Right hindlimb (tissue), 1 donor: ENCODE measurements at regions not wholly inside any gene's neighbourhood (a gene's known extent, or its start where the extent isn't known, plus 50 kb on each side); places are given as distances from the start of the nearest gene placed in this dataset.

Source experiments
- DNase-seq: peaks from one replicate; pipeline ENCODE4 v3.0.0-alpha.2; 2018

GRCh38 chr15:69852482-69852881 is 245.2 kb downstream of the TLE3 start:
- DNase-seq: no peak

- DNase-seq: no peak
Measured at GRCh38 chr15:69852916-69853315, 244.8 kb downstream of the TLE3 start.

DNA sequence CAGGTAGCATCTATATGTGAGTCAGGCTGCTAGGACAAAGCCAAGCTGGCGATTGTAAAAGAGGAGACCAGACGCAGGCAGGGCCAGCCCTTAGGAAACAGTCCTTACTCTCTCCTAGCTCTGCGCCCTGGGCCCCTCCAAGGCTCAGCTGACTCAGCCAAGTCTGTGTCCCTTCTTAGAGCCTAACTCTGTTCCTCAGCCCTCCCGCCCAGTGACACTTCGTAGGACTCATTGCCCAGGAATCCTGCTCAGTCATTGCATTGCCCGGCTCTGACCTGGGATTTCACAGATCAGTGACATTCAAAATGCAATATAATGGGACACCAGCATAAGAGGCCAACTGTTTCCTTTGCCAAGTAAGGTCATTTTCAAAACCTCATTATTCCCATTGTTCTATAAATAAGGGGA is 244.2 kb downstream of the TLE3 start:
- peak; percentile 41 for DNase-seq

DNA sequence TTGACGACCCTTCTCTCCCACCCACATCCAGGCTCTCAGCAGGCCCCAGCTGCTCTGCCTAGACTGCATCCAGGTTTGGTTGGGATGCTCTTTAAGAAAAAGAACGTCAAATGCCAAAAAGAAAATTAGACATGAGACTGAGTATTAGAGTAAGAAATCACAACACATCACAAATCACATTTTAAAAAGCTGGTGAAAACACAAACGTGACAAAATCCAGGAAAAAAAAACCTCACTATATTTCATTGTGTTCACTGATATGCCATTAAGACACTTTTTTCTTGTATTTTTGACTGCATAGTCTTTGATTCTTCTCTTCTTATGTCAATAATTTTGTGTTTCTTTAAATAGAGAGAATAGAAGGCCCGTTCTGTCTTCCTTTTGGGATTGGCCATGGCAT is 243.7 kb downstream of the TLE3 start:
- DNase-seq: no peak

DNA sequence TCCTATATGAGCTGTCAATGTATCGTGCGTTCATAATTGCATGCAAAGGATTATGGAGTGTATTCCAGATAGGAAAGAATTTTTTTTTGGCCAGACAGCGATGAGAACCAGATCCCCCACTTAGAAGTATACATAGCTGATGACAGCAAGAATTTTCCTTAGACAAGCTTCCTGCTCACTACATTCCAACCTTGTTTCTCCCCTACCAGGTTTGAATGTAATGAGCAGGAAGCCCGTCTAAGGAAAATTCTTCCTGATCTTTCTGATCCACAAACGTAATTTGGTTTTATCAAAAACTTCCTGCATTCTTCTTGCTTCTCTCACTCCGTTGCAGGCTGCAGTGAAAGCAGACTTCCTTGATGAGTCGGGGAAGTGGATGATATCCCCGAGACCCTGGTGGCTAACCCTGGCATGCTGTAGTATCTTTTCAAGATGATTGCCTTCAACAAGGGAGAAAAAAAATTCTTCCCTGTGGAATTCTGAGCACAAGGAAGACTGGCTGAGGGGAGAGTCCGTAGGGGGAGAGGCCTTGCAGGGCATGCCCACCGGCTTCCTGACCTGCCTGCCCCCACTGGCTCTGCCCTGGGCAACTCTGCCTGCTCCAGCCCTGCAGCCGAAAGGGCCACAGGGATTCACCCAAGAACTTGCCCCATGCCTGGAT is 243.1 kb downstream of the TLE3 start:
- DNase-seq: no peak

DNA sequence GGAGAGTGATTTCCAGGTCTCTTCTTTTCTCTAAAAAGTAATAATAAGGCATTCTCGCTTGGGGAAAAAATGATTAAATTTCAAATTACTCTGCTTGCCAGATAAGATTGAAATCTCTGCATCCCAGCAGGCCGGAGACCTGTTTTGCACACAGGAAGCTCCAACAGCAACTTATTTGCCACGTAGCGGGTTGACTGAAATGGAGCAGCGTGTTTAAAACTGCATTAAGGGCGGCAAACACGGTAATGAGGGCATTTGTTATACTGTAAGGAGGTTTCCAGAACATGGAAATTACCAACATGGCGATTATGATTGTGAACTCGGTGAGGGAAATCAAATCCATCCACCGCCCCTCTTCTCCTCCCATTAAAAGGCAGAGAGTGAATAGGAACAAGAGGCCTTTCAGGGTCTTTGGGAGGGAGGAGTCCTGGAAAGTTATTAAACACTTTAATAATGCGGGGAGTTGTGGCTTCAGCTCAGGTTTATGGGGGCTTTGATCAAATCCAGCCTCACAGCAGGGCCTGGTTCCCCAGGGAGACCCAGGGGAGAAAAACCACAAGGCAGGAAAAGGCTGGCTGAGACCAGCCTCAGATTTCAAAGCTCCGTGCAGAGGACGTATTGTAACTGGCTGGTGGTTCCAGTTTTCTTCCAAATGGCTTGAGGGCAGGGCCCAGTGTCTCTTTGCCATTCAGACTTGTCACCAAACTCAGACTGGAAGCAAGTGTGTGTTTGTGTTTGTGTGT is 242.3 kb downstream of the TLE3 start:
- no peak for DNase-seq

- no peak for DNase-seq
Measured at GRCh38 chr15:69857250-69857649, 240.5 kb downstream of the TLE3 start.

- DNase-seq: no peak
Measured at GRCh38 chr15:69857686-69858391, 239.9 kb downstream of the TLE3 start.

- no peak for DNase-seq
Measured at GRCh38 chr15:69858456-69858855, 239.3 kb downstream of the TLE3 start.

DNA sequence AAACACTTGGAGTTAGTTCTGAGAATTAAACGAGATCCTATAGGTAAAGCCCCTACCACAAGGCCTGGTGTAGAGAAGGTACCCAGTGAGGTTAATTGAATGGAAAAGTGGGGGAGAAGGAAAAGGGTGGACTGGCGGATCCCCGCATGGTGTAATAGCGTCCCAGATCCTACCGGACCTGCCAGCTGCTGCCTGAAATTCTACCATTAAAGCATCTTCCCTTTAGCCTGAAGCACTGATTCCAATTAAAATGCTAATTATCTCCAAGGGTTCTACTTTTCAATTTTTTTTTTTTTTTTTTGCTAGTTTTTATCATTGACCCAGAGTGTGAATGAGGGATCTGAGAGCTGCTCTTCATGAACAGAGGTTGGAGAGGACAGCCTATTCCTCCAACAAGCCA is 237.9 kb downstream of the TLE3 start:
- no peak for DNase-seq

DNA sequence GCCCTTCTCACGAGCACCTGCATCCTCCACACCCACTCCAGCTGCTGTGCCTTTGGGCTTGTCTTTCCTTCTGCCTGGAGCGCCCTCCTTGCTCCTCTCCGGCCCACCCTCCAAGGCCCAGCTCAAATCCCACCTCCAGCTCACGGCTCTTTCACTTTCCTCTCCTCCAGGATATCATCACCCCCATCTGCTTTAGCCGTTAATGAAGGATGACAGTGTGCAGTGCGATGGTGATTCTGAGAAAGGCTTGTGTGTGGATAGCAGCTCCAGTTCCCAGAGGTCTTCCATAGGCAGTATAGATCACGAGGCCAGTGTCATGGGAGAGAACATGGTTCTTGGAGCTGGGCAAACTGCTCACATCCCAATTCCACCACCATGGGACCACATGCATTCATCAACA is 237.4 kb downstream of the TLE3 start:
- DNase-seq: no peak

GRCh38 chr15:69860921-69861320 is 236.8 kb downstream of the TLE3 start:
- DNase-seq: no peak

DNA sequence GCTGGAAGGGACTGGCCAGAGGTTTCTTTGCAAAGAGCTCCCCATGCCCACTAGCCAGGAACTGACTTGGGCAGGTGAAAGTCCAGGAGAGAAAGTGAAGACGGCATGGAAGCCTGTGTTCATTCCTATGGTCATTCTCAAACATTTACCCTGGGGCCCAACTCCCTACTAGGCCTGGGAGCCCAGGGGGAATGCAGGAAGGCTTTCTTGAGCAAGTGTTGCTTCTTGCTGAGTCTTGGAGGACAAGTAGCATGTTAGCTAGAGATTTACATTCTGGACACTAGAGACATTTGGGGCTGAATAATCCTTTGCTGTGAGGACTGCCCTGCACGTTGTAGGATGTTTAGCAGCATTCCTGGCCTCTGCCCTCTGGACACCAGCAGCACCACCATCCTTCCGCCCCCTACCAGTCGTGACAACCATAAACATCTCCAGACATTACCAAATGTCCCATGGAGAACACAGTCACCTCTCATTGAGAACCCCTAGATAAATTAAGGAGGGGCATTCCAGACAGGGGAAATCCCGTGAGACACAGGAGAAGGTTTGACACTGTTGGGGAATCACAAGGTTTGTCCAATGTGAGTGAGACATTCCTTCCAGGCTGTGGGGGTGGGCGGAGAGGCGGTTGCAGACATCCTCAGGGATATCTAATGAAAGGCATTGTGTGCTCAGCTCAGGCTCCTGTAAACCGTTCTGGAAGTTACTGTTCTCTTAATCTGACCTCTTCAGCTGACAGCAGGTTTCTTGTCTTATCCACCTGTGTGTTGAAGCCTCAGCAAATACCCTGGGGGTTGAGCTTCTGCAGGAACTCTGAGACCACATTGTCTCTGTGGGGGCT is 236.2 kb downstream of the TLE3 start:
- DNase-seq: no peak

GRCh38 chr15:69862540-69862939 is 235.2 kb downstream of the TLE3 start:
- DNase-seq: no peak

DNA sequence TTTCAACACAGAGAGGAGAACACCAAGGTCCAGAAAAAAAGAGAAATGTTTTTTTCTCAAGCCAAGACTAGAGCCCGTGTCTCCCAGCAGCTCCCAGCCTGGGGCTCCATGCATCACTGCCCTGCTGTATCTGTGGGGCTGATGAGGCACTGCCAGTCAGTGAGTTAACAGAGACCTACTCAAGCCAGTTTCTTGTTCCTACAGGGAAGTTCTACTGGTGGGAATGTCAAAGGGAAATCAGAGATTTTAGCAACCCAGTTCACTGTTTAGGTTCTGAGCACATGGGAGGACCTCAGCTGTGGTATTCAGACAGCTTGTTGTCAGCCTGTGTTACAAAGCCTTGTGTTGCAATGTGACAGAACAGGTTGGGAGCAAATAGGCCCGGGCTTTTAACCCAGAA is 234.3 kb downstream of the TLE3 start:
- no peak for DNase-seq

DNA sequence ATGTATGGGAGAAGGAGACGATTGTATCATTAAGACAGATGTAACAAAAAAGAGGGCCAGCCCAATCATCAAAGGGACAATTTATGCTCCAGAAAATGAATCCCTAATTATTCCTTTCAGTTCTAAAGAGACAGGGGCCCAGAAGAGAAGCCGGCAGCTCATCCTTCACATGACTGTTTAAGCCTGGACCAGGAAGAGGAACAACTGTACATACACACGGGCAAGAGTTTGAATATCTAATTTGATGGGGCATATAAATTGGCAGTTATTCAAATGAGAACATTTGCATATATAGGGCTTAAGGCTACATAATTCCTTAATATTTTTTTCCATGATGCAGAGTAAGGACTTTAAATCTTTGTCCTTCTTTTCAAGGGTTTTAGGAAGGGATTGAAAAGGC is 232.3 kb downstream of the TLE3 start:
- DNase-seq: no peak

DNA sequence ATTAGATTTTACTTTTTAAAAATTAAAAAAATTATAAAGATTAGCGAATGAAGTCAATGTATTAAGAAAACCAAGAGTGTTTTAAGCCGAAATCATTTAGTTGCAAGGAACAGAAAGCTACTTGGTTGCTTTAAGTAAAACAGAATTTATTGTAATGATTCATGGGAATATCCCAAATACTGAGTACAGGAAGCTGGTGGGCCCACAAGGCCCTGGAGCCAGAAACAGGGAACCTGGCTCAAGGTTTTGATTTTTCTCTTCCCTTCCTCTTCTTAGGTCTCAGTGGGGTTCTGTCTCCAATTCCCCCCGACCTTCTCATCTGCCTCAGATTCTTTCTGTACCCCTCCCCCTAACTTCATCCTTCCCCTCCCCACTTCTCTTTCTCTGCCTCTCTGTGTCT is 229.0 kb downstream of the TLE3 start:
- DNase-seq: no peak

- DNase-seq: no peak
Measured at GRCh38 chr15:69869291-69869690, 228.4 kb downstream of the TLE3 start.

GRCh38 chr15:69869881-69870505 is 227.7 kb downstream of the TLE3 start:
- DNase-seq: no peak

DNA sequence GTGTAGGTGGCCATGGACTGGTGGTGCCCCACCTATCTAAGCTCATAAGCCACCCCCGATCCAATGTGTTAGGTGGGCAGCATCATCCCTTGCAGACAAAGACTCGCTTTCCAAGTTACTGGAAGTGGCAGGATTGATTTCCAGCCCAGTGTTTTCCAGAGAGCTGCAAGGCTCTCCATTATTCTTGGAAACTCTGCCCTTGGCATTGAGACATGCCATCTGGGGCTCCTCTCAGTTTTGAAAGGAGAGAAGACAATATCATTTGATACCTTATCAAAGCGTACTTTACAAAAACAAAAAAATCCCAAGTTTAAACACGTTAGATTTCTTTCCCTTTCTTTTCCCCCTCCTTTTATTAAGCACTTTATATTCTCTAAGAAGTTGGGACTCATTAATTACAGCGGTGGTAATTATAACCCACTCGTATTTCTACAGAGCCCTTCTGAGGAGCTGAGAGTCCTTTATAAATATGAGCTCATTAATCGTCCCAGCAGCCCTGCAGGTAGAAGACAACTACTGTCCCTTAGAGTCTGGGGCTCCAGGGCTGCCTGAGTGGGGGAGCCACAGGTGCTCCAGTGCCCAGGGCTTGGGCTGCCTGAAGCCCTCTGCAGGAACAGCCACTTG is 226.1 kb downstream of the TLE3 start:
- no peak for DNase-seq

GRCh38 chr15:69873807-69874206 is 223.9 kb downstream of the TLE3 start:
- DNase-seq: no peak

DNA sequence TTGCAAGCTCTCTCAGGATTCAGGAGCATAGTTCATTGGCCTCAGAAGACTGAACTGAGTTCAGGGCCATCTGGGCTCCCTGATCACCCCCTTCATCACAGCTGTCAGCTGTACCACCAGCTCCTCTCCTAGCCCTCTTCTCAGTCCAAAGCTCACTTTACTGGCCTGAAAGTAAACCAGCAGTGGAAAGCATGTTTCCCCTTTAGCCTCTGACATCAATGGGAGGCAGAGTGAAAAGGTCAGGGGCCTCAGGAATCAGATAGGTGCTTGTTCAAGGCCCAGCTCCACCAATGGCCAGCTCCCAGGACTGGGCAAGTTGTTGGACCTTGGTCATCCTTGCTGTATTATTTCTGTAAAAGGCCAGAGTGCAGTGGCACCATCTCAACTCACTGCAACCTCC is 223.4 kb downstream of the TLE3 start:
- DNase-seq: no peak
